Nephron (organoid): ENCODE measurements at regions not wholly inside any gene's neighbourhood (a gene's known extent, or its start where the extent isn't known, plus 50 kb on each side); places are given as distances from the start of the nearest gene placed in this dataset.

Source experiments
- H3K27ac Mint-ChIP-seq, 3 experiments: 2 replicates each; pipeline ENCODE4 v1.8.0; 2020; ENCODE audit warnings: mixed read lengths in 3 of 3, mild to moderate bottlenecking in 2 of 3, moderate library complexity in 1 of 3
- H3K27me3 Mint-ChIP-seq: 2 replicates; pipeline ENCODE4 v1.8.0; 2021; ENCODE audit warnings: low read depth, mild to moderate bottlenecking, moderate library complexity, mixed read lengths
- H3K36me3 Mint-ChIP-seq: 2 replicates; pipeline ENCODE4 v1.8.0; 2020; ENCODE audit warnings: low read depth, mixed read lengths
- H3K4me1 Mint-ChIP-seq: 2 replicates; pipeline ENCODE4 v1.8.0; 2020; ENCODE audit warnings: mixed read lengths
- H3K4me3 Mint-ChIP-seq, 3 experiments: 2 replicates each; pipeline ENCODE4 v1.8.0; 2020; ENCODE audit warnings: mild to moderate bottlenecking in 3 of 3, mixed read lengths in 3 of 3, moderate library complexity in 2 of 3
- H3K9me3 Mint-ChIP-seq: 2 replicates; pipeline ENCODE4 v1.8.0; 2020; ENCODE audit warnings: mixed read lengths
- CTCF ChIP-seq, 3 experiments: fragments of 200-600 bp; sonication (generic); IDR thresholded peaks; one replicate each; pipeline ENCODE4 v1.5.0; 2021; ENCODE audit warnings: antibody characterized with exemption in 3 of 3; ENCODE audit not compliant: unreplicated experiment in 3 of 3

- H3K27me3 Mint-ChIP-seq = no peaks in the 10 kb centered on the region
- H3K4me1 Mint-ChIP-seq = peaks cover 24% of the 10 kb centered on the region
- no peaks in the 10 kb centered on the region for H3K36me3 Mint-ChIP-seq
- TF ChIP-seq CTCF (IDR thresholded peaks at IDR 0.05; ENCODE audit: unreplicated experiment in 3 of 3) = no peak
- H3K27ac Mint-ChIP-seq = peak overlapping the region in 2 of 3 experiments; percentile 42 to 51
- peaks cover 2% of the 10 kb centered on the region for H3K9me3 Mint-ChIP-seq
- H3K4me3 Mint-ChIP-seq = no peak overlapping the region
Measured at GRCh38 chr1:59005491-59006288, 221.8 kb upstream of the JUN start.

- Mint-ChIP-seq H3K4me1 (peaks cover 30% of the 10 kb centered on the region), H3K9me3 (no peaks in the 10 kb centered on the region), H3K36me3 (no peaks in the 10 kb centered on the region), H3K27ac (peak overlapping the region; percentile 33 to 65 (median 42)), H3K27me3 (no peaks in the 10 kb centered on the region), H3K4me3 (no peak overlapping the region)
- no peak for TF ChIP-seq CTCF (IDR thresholded peaks at IDR 0.05; ENCODE audit: unreplicated experiment in 3 of 3)
Measured at GRCh38 chr1:59006289-59006658, 222.4 kb upstream of the JUN start.

DNA sequence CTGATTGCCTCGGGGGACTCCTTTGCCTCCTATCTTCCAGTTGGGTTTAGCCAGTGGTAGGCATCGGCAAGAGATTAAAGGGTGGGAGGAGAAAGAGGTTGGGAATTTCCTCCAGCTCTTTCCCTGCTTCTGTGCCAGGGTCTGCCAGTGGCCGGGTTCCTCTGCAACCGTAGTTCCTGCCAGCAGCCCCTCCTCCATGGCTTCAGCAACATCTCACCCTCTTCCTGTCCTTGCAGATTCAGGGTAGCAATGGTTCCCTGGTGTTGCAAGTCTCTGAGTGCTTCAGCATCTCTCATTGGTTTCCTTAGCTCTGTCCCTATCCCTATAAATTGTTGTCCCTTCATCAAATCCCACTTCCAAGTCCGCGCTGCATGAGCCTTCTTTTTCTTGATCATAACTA is 223.1 kb upstream of the JUN start:
- Mint-ChIP-seq H3K27ac (peak overlapping the region in 1 of 3 experiments; percentile 22), H3K9me3 (no peaks in the 10 kb centered on the region), H3K4me1 (peaks cover 36% of the 10 kb centered on the region), H3K36me3 (no peaks in the 10 kb centered on the region), H3K4me3 (no peak overlapping the region), H3K27me3 (no peaks in the 10 kb centered on the region)
- no peak for TF ChIP-seq CTCF (IDR thresholded peaks at IDR 0.05; ENCODE audit: unreplicated experiment in 3 of 3)

DNA sequence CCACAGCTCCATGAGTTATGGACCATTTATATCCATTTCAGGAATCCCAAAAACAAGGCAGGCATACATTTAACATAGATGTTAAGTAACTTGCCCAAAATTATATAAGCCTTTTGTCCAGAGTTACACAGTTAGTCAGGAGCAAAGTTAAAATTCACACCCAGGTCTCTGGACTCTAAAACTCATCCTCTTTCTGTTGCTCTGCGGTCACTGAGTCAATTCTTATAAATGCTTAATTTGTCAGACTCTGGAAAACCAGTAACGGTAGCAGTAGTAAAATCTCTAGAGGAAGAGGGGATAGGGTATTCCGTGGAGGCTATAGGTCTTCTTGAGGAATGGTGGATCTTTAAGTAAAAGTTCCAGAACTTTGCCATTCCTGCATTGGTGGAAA is 223.6 kb upstream of the JUN start:
- TF ChIP-seq CTCF (IDR thresholded peaks at IDR 0.05; ENCODE audit: unreplicated experiment in 3 of 3) = no peak
- H3K9me3 Mint-ChIP-seq = no peaks in the 10 kb centered on the region
- H3K4me1 Mint-ChIP-seq = peaks cover 41% of the 10 kb centered on the region
- H3K4me3 Mint-ChIP-seq = no peak overlapping the region
- no peaks in the 10 kb centered on the region for H3K36me3 Mint-ChIP-seq
- no peaks in the 10 kb centered on the region for H3K27me3 Mint-ChIP-seq
- H3K27ac Mint-ChIP-seq = peak overlapping the region in 2 of 3 experiments; percentile 94 to 97

DNA sequence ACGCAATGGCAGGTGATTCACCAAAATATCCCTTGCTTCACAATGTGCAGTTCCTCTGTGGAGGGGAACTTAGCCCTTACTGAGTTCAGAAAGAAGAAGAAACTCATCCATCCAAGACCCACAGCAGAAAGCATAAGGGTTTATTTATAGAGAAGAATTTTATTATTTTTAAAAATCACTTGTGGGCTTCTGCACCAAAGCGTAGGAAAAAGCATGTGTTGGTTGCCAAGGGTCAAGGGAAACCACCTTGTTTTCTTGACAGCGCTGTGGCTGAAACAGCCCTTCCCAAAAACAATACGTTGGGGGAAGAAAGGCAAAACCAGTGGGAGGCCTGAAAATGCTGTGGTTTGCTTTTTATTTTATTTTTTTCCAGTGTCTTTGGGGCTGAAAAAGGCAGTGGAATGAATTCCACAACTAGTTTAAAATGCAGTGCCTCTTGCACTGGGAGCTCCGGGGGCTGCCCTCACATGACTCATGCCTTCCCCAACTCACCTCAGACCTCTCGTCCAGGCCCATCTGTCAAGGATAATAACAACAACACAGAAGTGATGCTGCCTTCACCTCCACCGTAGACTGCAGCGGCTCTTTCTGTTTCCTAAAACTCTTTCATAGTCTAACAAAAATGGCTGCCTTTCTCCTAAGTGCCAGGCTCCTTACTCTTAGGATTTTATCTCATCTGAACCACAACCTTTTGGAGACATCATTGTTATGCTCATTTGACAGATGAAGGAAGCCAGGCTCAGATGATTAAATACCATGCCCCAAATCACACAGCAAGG is 224.2 kb upstream of the JUN start:
- no peaks in the 10 kb centered on the region for H3K36me3 Mint-ChIP-seq
- no peak for TF ChIP-seq CTCF (IDR thresholded peaks at IDR 0.05; ENCODE audit: unreplicated experiment in 3 of 3)
- H3K27me3 Mint-ChIP-seq = no peaks in the 10 kb centered on the region
- H3K4me1 Mint-ChIP-seq = peaks cover 47% of the 10 kb centered on the region
- peak overlapping the region; percentile 93 to 97 (median 94) for H3K27ac Mint-ChIP-seq
- no peak overlapping the region for H3K4me3 Mint-ChIP-seq
- H3K9me3 Mint-ChIP-seq = no peaks in the 10 kb centered on the region
